Chondrocyte (in vitro differentiated cells): ENCODE measurements at regions not wholly inside any gene's neighbourhood (a gene's known extent, or its start where the extent isn't known, plus 50 kb on each side); places are given as distances from the start of the nearest gene placed in this dataset.
"Not testable (repeated sequence)": the region's sequence is repeated elsewhere in the genome, so short reads cannot be mapped to it uniquely, and the experiment has no call there.

Source experiments
- DNase-seq: peaks from one replicate; pipeline ENCODE4 v3.0.0; 2021; ENCODE audit warnings: mixed read lengths, low spot score
- H3K27ac Mint-ChIP-seq: one replicate; pipeline ENCODE4 v1.8.0; 2021; ENCODE audit warnings: mild to moderate bottlenecking, moderate library complexity, mixed read lengths; ENCODE audit not compliant: unreplicated experiment
- H3K27me3 Mint-ChIP-seq: 2 replicates; pipeline ENCODE4 v1.8.0; 2021; ENCODE audit warnings: low read depth, mixed read lengths
- H3K36me3 Mint-ChIP-seq: 2 replicates; pipeline ENCODE4 v1.8.0; 2021; ENCODE audit warnings: low read depth, mixed read lengths
- H3K4me1 Mint-ChIP-seq: 2 replicates; pipeline ENCODE4 v1.8.0; 2021; ENCODE audit warnings: low read depth, mild to moderate bottlenecking, mixed read lengths
- H3K4me3 Mint-ChIP-seq: one replicate; pipeline ENCODE4 v1.8.0; 2021; ENCODE audit warnings: mild to moderate bottlenecking, moderate library complexity, mixed read lengths; ENCODE audit not compliant: unreplicated experiment
- H3K9me3 Mint-ChIP-seq: 2 replicates; pipeline ENCODE4 v1.8.0; 2021; ENCODE audit warnings: low read depth, mixed read lengths
- CTCF ChIP-seq: fragments of 200-600 bp; sonication (generic); IDR thresholded peaks from 2 replicates; pipeline ENCODE4 v1.5.0; 2021; ENCODE audit warnings: antibody characterized with exemption, mild to moderate bottlenecking, moderate library complexity

DNA sequence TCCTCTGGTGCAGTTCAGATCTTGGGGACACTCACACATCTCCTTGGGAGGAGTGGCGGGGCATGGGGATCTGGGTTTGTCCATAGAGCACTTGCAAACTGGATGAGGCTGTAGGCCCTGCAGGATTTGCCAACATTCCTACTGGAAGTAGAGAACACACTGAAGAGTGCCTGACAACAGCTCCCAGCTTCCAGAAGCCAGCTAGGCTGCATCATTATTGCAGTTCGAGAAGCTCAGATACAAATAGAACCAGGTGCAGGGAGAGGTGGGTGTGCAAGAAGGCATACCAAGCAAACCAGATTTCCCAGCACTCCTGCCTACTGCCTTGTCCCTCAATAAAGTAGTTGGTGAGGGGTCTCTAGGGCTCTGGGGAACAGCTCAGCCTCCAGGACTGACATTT is 52.5 kb downstream of the RHOB start:
- H3K36me3 Mint-ChIP-seq = no peaks in the 10 kb centered on the region

GRCh38 chr2:20501974-20502373 is 55.1 kb downstream of the RHOB start:
- Mint-ChIP-seq H3K4me3 (no peak overlapping the region), H3K27ac (no peak overlapping the region), H3K27me3 (no peaks in the 10 kb centered on the region), H3K4me1 (peaks cover 16% of the 10 kb centered on the region), H3K9me3 (no peaks in the 10 kb centered on the region), H3K36me3 (no peaks in the 10 kb centered on the region)
- DNase-seq = no peak
- no peak for TF ChIP-seq CTCF

More for the DNA sequence above, 52.5 kb downstream of the RHOB start:
- no peak overlapping the region for H3K4me3 Mint-ChIP-seq
- no peaks in the 10 kb centered on the region for H3K9me3 Mint-ChIP-seq
- H3K27ac Mint-ChIP-seq = no peak overlapping the region
- H3K27me3 Mint-ChIP-seq = no peaks in the 10 kb centered on the region
- TF ChIP-seq CTCF = no peak
- peaks cover 28% of the 10 kb centered on the region for H3K4me1 Mint-ChIP-seq
- DNase-seq = no peak

GRCh38 chr2:20502496-20502895 is 55.6 kb downstream of the RHOB start:
- not testable (repeated sequence) for H3K4me3 Mint-ChIP-seq, H3K9me3 Mint-ChIP-seq
- peaks cover 19% of the 10 kb centered on the region for H3K4me1 Mint-ChIP-seq

DNA sequence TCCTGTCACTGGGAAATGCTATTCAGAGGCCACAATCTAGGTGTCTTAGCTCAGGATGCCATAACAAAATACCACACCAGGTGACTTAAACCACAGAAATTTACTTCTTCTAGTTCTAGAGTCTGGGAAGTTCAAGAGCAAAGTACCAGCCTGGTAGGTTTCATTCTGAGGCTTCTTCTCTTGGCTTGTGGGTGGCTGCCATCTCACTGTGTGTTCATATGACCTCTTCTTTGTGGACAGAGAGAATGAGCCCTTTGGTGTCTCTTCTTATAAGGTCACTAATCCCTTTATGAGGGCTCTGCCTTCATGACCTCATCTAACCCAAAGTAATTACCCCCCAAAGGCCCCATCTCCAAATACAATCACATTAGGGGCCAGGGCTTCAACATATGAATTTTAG is 57.3 kb downstream of the RHOB start:
- no peak for DNase-seq
- Mint-ChIP-seq H3K36me3 (no peaks in the 10 kb centered on the region), H3K4me1 (peaks cover 19% of the 10 kb centered on the region), H3K9me3 (no peaks in the 10 kb centered on the region), H3K4me3 (no peak overlapping the region), H3K27ac (no peak overlapping the region), H3K27me3 (no peaks in the 10 kb centered on the region)
- no peak for TF ChIP-seq CTCF

More at GRCh38 chr2:20502496-20502895, 55.6 kb downstream of the RHOB start:
- not testable (repeated sequence) for H3K36me3 Mint-ChIP-seq, H3K27me3 Mint-ChIP-seq, H3K27ac Mint-ChIP-seq, DNase-seq

- Mint-ChIP-seq H3K27me3 (no peaks in the 10 kb centered on the region), H3K4me1 (peaks cover 10% of the 10 kb centered on the region), H3K36me3 (no peaks in the 10 kb centered on the region), H3K4me3 (no peak overlapping the region), H3K27ac (no peak overlapping the region), H3K9me3 (no peaks in the 10 kb centered on the region)
- DNase-seq = no peak
- TF ChIP-seq CTCF = peak; percentile 48
These were observed 59.4 kb downstream of the RHOB start for GRCh38 chr2:20506201-20506685.

DNA sequence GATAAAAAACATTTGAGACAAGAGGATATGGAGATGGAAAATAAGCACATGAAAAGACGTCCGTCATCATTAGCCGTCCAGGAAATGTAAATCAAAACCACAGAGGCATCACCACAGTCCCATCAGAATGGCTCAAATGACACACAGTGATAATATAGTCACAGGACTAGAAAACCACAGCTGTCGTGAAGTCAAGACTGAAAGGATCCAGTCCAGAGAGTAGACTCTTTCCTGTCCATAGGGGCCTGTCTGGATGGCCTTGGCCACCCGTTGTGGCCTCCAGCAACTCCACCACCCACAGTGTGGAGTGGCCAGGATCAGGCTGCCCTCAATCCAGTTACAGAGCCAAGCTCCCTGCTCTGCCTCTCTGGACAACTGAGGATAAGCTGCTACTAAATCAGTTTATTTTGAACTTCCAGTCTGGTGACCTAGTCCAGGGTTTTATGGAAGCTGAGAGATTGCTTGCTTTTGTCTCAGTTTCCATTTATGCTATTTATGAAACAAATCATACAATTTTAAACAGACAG is 60.4 kb downstream of the RHOB start:
- no peaks in the 10 kb centered on the region for H3K36me3 Mint-ChIP-seq
- no peak for TF ChIP-seq CTCF
- H3K4me3 Mint-ChIP-seq = no peak overlapping the region
- no peak overlapping the region for H3K27ac Mint-ChIP-seq
- peaks cover 8% of the 10 kb centered on the region for H3K4me1 Mint-ChIP-seq
- no peaks in the 10 kb centered on the region for H3K9me3 Mint-ChIP-seq
- DNase-seq = no peak
- no peaks in the 10 kb centered on the region for H3K27me3 Mint-ChIP-seq
